Parathyroid adenoma (tissue), 2 donors: ENCODE measurements at regions not wholly inside any gene's neighbourhood (a gene's known extent, or its start where the extent isn't known, plus 50 kb on each side); places are given as distances from the start of the nearest gene placed in this dataset.

Experiments used
- H2AFZ ChIP-seq: fragments of 300-600 bp; sonication (generic); one replicate; pipeline ENCODE4 v1.7.0; 2017; ENCODE audit warnings: antibody characterized with exemption, mild to moderate bottlenecking
- H3K27ac ChIP-seq: fragments of 300-600 bp; sonication (generic); one replicate; pipeline ENCODE4 v1.7.0; 2017
- H3K27me3 ChIP-seq: fragments of 300-600 bp; sonication (generic); one replicate; pipeline ENCODE4 v1.7.0; 2017; ENCODE audit warnings: low read length; ENCODE audit not compliant: control insufficient read depth, insufficient read depth
- H3K36me3 ChIP-seq: fragments of 300-600 bp; sonication (generic); one replicate; pipeline ENCODE4 v1.7.0; 2017; ENCODE audit warnings: low read length; ENCODE audit not compliant: control insufficient read depth, insufficient read depth
- H3K4me1 ChIP-seq: fragments of 300-600 bp; sonication (generic); one replicate; pipeline ENCODE4 v1.7.0; 2017; ENCODE audit warnings: control low read depth
- H3K4me2 ChIP-seq: fragments of 300-600 bp; sonication (generic); one replicate; pipeline ENCODE4 v1.7.0; 2017; ENCODE audit warnings: low read length
- H3K4me3 ChIP-seq: fragments of 300-600 bp; sonication (generic); one replicate; pipeline ENCODE4 v1.7.0; 2017; ENCODE audit warnings: low read depth, low read length
- H3K79me2 ChIP-seq: fragments of 300-600 bp; sonication (generic); one replicate; pipeline ENCODE4 v1.7.0; 2017; ENCODE audit warnings: control low read depth
- H3K9ac ChIP-seq: fragments of 300-600 bp; sonication (generic); one replicate; pipeline ENCODE4 v1.7.0; 2017; ENCODE audit warnings: mild to moderate bottlenecking
- H3K9me3 ChIP-seq: fragments of 300-600 bp; sonication (generic); one replicate; pipeline ENCODE4 v1.7.0; 2017; ENCODE audit warnings: low read length; ENCODE audit not compliant: control insufficient read depth
- CTCF ChIP-seq: fragments of 300-600 bp; sonication (generic); IDR thresholded peaks from one replicate; pipeline ENCODE4 v1.7.0; 2017; ENCODE audit warnings: antibody characterized with exemption, mild to moderate bottlenecking
- donor health status: primary hyperparathyroidism.

GRCh38 chr10:118944959-118945633 is 84.4 kb upstream of the NANOS1 start:
- Histone ChIP-seq H3K27me3 (no peaks in the 10 kb centered on the region), H3K9me3 (no peaks in the 10 kb centered on the region), H3K79me2 (no peaks in the 10 kb centered on the region), H3K4me2 (no peak overlapping the region), H3K4me1 (no peaks in the 10 kb centered on the region), H3K36me3 (no peaks in the 10 kb centered on the region), H3K9ac (no peak overlapping the region), H2AFZ (no peak overlapping the region), H3K4me3 (no peak overlapping the region), H3K27ac (no peak overlapping the region)
- no peak for TF ChIP-seq CTCF

- Histone ChIP-seq H3K9me3 (no peaks in the 10 kb centered on the region), H3K4me3 (no peak overlapping the region), H3K36me3 (no peaks in the 10 kb centered on the region), H3K4me2 (no peak overlapping the region), H3K9ac (no peak overlapping the region), H3K79me2 (no peaks in the 10 kb centered on the region), H3K4me1 (no peaks in the 10 kb centered on the region), H3K27ac (no peak overlapping the region), H3K27me3 (no peaks in the 10 kb centered on the region), H2AFZ (no peak overlapping the region)
- TF ChIP-seq CTCF = no peak
These were observed 80.7 kb upstream of the NANOS1 start for GRCh38 chr10:118948786-118949185.

GRCh38 chr10:118950190-118950680 is 79.3 kb upstream of the NANOS1 start:
- H3K27me3 ChIP-seq = no peaks in the 10 kb centered on the region
- H3K4me2 ChIP-seq = no peak overlapping the region
- TF ChIP-seq CTCF = no peak
- H3K4me3 ChIP-seq = no peak overlapping the region
- no peak overlapping the region for H2AFZ ChIP-seq
- no peaks in the 10 kb centered on the region for H3K36me3 ChIP-seq
- no peaks in the 10 kb centered on the region for H3K79me2 ChIP-seq
- H3K9me3 ChIP-seq = no peaks in the 10 kb centered on the region
- H3K9ac ChIP-seq = no peak overlapping the region
- no peak overlapping the region for H3K27ac ChIP-seq
- no peaks in the 10 kb centered on the region for H3K4me1 ChIP-seq

GRCh38 chr10:118950997-118951637 is 78.4 kb upstream of the NANOS1 start:
- H3K36me3 ChIP-seq = no peaks in the 10 kb centered on the region
- H3K27me3 ChIP-seq = no peaks in the 10 kb centered on the region
- no peak overlapping the region for H3K27ac ChIP-seq
- TF ChIP-seq CTCF = no peak
- H2AFZ ChIP-seq = no peak overlapping the region
- no peak overlapping the region for H3K4me3 ChIP-seq
- no peak overlapping the region for H3K9ac ChIP-seq
- H3K4me2 ChIP-seq = no peak overlapping the region
- no peaks in the 10 kb centered on the region for H3K4me1 ChIP-seq
- no peaks in the 10 kb centered on the region for H3K79me2 ChIP-seq
- H3K9me3 ChIP-seq = no peaks in the 10 kb centered on the region
